C4-2B (cell line): ENCODE measurements at regions not wholly inside any gene's neighbourhood (a gene's known extent, or its start where the extent isn't known, plus 50 kb on each side); places are given as distances from the start of the nearest gene placed in this dataset.

Experiments used
- H3K27ac ChIP-seq: fragments of 450-650 bp; 2 replicates; pipeline ENCODE4 v1.5.1; 2017
- CTCF ChIP-seq: fragments of 450-650 bp; conservative IDR thresholded peaks from 2 replicates; pipeline ENCODE4 v1.5.1; 2017; ENCODE audit warnings: mild to moderate bottlenecking
- ZFX ChIP-seq: fragments of 450-650 bp; IDR thresholded peaks from 2 replicates; pipeline ENCODE4 v1.6.1; 2017

- H3K27ac ChIP-seq, result no peak overlapping the region
- TF ChIP-seq CTCF (no peak), ZFX (no peak)
Measured at GRCh38 chr6:139676718-139677117, 302.3 kb upstream of the CITED2 start.

DNA sequence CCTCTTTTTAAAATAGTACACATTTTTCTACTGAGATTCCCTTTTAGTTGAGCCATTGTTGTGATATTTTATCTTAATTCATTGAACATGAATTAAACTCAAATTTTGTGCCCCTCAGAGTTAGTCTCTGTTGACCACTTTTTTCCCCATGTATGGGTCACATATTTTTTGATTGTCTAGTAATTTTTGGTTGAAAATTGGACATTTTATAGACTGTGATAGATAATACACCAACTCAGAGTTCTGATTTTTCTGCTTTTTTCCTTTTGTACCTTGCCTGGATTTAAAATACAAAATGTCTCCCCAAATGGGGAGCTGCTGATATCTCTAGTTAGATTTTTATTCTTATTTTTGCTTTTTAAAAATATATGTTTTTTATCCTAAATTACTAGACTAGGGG is 291.8 kb upstream of the CITED2 start:
- TF ChIP-seq ZFX (no peak), CTCF (no peak)

DNA sequence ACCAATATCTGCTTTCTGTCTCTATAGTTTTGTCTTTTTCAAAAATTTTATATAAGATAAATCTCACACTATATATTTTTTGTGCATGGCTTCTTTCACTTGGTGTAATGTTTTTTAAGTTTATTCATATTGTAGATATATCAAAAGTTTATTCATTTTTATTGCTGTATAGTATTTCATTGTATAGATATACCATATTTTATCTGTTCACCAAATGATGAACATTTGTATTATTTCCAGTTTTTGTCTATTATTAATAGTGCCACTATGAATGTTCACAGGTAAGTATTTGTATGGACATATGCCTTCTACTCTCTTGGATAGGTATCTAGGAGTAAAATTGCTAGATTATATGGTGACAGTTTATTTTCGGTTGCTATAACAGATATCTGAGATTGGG is 289.5 kb upstream of the CITED2 start:
- no peak overlapping the region for H3K27ac ChIP-seq

More for the DNA sequence above, 291.8 kb upstream of the CITED2 start:
- no peak overlapping the region for H3K27ac ChIP-seq

DNA sequence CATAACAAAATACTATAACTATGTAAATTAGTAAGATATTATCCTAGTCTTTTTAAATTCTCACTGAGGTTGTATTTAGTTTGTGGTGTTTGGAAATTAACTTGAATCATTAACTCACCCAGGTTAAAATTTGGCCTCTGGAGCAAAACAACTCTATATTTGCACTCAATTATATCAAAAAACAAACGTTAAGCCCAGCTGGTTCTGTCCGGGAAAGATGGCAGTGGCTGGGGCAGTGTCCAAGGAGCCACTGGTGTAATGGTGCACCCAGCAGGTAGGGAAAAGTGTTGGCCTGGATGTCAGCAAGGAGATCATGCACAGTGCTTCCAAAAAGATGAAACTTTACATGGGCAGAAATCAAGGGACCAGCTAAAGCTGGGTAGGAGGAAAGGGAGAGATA is 285.3 kb upstream of the CITED2 start:
- H3K27ac ChIP-seq, result no peak overlapping the region
- TF ChIP-seq CTCF (no peak), ZFX (no peak)

More for the DNA sequence above, 289.5 kb upstream of the CITED2 start:
- no peak for TF ChIP-seq ZFX
- no peak for TF ChIP-seq CTCF

GRCh38 chr6:139659196-139659595 is 284.7 kb upstream of the CITED2 start:
- H3K27ac ChIP-seq, result no peak overlapping the region
- TF ChIP-seq ZFX (no peak), CTCF (no peak)

GRCh38 chr6:139657119-139657518 is 282.7 kb upstream of the CITED2 start:
- TF ChIP-seq CTCF, result no peak
- no peak for TF ChIP-seq ZFX
- no peak overlapping the region for H3K27ac ChIP-seq

DNA sequence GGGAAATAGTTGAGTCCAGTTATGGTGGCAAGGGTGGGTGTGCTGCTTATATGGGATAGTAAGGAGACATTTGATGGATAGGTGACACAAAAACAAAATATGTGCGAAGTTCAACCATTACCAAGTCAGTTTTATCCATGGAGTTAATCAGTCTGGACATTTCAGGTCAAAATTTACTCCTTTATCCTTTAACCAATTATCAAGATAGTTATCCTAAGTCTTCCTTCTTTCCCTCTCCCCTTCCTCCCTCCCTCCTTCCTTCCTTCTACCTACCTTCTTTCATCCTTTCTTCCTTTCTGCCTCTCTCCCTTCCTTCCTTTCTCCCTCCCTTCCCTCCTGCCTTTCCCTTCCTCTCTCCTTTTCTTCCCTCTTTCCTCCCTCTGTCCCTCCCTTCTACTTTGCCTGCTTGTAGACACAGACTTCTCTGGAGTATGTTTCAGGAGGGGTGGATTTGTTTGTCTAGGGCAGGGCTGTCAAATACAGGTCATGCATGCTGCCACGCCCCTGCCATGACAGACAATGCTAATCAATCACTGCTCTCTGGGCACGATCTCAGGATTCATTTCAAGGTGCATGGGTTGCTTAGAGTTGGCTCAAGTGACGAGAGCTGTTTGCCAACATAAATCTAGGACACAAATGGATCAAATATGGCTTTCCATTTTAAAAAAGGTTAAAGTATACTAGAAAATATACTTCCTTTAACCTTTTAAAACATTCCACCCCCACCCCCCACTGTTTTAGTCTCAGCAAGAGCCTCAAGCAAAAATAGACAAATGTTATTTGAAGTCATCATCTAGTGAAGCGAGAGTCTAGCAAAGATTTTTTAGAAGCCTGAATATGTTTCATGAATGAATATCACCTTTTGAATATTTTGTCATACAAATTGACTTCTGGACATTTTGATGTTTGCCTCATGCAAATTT is 281.6 kb upstream of the CITED2 start:
- H3K27ac ChIP-seq, result no peak overlapping the region
- TF ChIP-seq CTCF, result no peak
